GF-D8 (cell line): ENCODE measurements at regions not wholly inside any gene's neighbourhood (a gene's known extent, or its start where the extent isn't known, plus 50 kb on each side); places are given as distances from the start of the nearest gene placed in this dataset.

Source experiments
- DNase-seq: peaks from one replicate; lab custom pipeline; 2025; lab: John Stamatoyannopoulos, UW

DNA sequence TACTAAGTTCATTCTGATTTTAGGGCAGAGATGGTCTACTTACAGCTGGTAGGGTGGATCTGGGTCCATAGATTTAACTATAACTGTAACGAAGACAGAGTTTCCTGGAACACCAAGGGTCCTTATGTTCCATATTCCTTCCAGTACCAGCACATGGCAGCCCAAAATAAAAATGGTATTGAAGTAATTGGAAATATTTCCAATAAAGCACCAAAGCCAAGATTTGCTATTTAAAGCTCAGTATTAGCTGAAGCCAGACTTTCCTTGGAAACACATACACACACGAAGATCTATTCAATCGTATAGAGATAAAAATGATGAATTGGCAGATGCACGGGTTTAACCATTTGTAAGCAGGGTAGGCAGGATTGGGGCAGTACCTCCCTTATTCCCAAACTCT is 289.1 kb upstream of the SORCS1 start:
- DNase-seq, result no peak

DNA sequence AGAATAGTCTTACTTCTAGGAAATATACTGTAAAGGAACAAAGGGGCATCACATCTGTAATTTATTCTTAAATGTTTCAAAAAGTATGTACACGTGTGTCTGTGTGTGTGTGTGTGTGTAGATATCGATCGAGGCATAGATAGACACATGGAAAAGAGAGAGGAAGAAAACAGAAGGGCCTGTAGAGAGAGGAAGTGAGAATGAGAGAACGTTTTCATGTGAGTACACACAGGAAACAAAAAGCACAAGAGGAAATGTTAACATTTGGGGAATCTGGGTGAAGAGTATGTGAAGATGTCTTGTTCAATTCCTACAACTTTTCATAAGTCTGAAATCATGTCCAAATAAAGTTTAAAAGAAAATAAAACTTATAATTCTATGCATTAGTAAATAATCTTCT is 286.5 kb upstream of the SORCS1 start:
- DNase-seq, result no peak

DNA sequence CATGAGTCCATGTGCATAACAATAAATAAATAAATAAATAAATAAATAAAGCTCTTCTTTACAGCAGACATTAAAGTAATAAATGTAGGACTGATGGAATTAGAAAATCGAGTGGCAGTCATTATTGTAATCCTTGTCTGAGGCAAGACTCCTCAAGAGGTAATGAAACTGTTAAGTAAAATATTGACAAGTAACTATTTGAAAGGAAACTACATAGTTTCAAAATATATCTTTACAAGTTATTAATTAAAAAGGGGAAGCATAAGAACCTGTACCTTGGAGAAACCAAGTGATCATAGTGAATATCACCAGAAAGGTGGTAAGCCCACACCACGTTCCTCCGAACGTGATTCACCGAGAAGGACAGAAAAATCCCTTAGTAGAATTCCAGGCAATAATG is 285.6 kb upstream of the SORCS1 start:
- no peak for DNase-seq

DNA sequence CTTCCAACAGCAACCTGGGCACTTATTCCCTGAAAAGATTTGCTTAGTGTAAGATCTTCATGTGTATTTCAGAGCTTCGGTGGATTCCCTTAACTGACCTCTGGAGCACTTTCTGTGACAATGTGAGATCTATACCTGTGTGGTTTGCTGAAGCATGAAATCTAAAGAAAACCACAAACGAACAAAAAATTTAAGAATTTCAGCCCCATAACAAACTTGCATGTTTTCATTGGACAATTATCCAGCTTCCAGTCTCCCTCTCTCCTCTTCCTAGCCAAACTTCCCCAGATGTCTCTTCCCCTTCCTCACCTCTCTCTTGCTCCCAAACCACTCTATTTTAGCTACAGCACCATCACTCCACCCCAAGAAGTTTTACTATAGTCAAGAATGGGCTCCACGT is 279.9 kb upstream of the SORCS1 start:
- DNase-seq, result no peak

DNA sequence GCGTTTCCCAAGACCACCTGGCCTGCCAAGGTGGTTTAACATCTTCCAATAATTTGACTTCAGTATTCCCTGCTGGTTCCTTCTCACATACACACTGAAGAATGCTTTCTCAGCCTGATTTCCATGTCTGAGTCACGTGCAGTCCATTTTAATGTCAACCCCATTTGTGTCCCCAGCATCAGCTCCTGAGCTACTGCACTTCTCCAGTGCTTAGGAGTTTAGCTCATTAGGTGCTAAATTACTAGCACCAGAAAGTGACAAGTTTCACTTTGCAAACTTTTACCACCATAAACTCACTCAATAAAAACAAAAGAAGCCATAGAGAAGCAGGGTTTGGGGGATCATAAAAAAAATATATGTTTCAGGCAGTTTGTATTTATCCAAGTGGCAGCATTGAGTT is 279.3 kb upstream of the SORCS1 start:
- no peak for DNase-seq

DNA sequence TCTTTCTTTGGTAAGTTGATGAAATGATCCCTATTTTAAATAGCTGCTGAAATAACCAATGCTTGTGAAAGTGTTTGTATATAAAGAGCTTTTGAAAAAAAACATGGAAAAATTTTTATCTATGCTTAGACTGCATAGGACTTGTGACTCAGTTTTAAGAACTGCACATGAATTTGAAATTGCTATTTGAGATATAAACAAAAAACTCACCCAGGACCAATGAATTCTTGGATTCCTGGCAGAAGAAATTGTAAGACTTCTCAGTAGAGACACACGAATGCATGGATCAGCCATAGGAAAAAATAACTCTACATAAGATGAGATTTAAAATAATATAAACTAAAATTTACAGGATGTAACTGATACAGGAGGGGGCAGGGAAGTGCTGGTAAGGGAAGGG is 278.8 kb upstream of the SORCS1 start:
- no peak for DNase-seq

DNA sequence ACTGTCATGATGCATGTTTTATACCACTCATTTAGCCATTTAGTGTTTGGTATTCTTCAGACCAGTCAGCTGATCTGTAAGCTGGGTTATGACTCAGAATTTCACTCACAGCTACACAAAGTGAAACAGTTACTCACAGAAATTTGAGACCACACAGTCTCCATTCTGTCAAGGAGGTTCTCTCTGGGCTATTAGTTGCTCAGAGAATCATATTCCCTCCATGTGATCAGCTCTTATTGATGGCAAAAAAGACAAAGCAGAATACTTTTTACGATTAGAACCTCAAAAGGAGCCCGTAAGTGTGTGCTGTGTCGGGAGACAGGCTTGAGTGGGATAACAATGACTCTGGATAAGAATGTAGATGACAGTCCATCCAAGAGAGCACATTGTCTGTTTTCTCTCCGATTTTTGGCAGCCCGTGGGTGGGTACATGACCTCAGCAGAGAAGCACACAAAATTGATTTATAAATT is 277.6 kb upstream of the SORCS1 start:
- no peak for DNase-seq

DNA sequence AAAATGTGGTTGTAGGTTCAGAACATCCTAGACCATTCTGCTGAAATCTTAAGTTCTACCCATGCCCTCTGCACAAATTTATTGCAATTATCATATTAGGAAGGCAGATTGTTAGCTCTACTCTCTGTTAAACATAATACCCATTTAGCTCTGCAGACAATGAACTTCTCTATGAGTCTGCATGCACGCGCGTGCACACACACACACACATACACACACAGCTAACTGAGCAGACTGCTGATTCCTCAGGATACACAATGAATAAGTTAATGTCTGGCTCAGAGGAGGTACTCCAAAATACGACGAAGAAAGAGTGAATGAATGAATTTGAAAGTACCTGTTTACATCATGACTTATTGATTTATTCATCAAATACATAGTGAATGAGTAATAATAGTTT is 276.2 kb upstream of the SORCS1 start:
- no peak for DNase-seq

DNA sequence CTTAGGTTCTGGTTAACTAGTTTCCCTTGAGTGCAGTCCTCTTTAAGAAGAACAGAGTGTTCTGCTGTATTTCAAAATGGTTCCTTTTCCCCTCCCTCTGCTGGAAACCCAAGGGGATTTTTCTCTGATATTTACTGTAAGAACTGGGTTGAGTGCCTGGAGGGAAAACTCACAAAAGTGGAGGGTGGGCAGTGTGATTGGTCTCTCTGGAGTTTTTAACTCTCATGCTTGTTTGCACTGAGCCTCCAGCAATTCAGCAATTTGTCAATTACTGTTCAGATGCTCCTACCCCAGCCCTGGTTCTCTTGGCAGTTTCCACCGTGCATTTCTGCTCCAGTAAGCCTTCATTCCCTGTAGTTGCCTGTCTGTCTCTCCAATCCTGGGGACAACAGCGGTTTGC is 273.4 kb upstream of the SORCS1 start:
- DNase-seq, result no peak

DNA sequence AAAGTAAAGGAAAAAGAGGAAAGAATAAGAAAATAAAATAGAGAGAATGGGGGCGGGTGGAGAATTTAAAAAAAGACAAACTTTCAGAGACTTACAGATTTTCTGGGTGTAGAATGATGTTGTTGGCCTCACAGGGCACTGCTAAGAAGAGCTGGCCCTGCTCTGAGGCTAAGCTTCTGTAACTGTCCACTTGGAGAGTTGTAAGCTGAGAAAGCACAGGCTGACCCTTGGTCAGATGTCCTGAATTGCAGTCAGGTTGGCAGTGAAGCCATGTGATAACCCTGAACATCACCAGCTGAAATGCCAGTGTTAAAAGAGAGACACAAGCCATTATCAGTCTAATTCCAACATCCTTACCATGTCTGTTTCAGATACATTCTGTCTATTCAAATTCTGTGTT is 272.1 kb upstream of the SORCS1 start:
- no peak for DNase-seq

DNA sequence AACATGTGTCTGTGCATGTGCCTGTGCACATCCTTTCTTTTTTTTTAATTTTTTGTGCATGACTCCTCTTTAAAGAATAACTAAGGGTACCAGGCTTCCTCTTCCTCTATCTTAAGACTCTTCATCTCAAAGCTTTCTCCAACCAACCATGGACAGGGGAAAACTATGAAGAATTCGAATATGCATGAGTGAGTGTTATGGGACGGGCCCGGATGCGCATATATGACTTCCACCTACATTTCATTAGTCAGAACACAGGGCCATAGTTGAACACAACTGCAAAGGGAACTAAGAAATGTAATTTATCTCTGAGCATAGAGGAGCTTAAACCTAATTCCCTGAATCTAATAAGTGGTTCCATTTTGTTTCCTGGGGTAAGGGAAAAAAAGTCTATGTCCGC is 270.3 kb upstream of the SORCS1 start:
- no peak for DNase-seq

DNA sequence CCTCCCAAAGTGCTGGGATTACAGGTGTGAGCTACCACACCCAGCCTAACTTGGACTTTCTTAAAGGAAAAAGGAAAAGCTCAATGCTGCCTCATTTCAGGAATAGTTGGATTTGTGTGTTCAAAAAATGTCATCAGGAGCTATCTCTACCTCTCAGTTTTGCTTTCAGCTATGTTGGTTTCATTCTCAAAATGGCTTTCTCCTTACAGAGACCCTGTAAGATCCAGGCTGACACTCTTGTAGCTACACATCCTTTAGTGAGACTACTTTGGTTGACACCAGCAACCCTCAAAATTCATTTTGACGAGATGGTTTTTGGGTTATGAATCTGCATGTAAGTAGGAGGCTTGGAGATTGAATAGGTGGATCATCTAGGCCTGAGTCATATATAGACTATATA is 269.7 kb upstream of the SORCS1 start:
- no peak for DNase-seq

DNA sequence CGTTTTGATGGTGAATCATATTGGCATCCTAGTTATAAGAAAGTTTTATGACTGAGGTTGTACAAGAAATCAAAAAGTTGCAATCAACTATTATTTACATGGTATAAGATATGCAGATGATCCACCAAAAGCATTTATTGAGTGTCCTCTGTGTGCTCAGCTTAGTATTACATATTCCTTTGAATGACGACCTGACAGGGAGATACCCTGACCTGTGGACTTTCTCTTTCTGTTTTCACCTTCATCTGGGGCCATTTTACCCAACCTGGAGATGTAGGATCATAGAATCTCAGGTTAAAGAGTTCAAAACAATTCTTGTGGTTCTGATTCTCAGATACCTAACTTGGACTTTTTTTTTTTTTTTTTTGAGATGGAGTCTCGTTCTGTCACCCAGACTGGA is 269.1 kb upstream of the SORCS1 start:
- no peak for DNase-seq

DNA sequence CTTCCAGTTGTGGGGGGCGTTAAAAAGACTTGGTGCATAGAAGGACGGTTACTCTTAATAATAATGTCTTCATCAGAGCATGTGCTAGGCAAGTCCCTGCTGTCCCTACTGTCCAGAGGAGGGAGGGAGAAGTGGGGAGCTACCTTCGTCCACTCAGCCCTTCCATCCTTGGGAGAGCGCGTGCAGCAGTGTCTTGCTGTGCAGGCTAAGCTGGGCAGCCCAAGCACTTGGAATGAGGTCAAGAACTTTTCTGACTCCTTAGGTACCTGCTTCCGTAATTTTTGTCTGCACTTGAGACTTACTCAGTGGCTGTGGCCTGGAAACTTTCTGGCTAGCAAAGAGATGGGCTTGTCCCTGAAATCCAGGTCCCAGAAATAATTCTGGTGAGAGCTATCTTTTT is 265.9 kb upstream of the SORCS1 start:
- no peak for DNase-seq

DNA sequence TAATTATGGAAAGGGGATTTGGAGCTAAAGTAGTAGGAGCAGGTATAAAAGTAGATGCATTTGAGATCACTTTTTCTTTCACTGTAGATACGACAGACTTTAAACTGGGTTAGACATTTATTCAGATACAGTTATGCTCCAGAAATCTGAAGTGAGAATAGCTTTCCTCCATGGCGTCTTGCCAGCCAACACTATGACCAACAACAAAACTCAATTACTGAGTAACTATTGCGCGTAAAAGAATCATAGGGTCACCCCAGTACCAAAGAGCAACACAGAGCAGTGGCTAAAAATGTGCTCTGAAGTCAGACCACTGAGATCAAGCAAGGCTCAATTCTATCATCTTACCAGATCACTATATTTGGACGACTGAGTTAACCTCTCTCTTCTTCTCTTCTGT is 262.5 kb upstream of the SORCS1 start:
- no peak for DNase-seq

DNA sequence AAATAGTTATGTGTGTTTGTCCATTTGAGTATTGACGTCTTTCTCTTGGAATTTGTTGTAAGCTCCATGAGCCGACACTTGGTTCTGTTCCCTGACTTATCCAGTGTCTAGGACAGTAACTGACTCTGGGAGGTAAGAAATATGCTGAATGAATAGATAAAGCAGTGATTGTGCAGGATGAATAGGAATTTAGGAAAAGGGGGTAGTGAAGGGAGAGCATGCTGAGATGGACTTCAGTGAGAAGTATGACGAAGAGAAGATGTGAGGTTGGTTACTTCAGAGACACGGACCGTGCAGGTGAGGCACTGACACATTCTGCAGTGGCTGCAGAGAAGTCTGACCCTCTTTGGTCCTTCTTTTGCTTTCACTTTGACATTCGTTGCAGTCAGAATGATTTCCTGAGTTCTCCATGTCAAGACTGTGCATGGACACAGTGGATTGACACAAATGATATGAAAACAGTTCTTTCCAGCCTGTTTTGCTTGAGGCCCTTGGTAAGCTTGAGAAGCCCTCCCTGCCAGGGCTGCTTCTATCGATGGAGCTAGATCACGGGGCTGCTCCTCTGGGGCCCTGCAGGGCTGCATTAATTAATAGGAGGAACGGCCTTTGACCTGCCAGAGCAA is 261.5 kb upstream of the SORCS1 start:
- no peak for DNase-seq

DNA sequence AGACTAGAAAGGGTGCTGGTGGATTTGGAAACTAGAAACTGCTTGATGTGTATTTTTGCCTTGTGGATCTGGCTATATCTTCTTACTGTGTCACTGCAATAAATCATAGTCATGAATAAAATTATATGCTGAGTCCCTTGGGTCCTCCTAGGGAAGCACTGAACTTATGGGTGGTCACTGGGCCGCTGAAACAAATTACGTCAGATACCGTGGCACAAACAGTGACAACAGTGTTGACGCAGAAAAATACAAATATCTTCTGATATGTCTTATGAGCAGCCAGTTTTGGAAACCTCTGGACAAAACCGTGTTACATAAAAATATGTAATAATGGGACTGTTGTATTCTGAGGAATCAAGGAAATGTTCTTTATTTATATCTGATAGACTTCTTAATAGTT is 260.1 kb upstream of the SORCS1 start:
- no peak for DNase-seq

DNA sequence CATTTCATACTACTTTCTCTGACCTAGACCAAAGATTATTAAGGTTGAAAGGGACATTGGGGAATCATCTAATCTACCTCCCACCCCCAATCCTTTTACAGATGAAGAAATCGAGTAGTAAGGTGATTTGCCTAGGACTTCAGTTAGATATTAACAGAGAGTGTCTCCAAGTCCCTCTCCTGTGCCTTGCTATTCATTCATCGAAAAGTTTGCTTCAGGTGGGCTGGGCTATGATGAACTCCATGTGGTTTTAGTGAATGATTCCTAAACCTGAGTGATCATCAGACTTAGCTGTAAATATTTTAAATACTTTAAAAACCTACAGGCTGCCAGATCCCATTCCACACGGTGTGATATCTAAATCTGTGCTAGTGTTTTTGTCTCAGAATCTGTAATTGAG is 259.4 kb upstream of the SORCS1 start:
- no peak for DNase-seq

DNA sequence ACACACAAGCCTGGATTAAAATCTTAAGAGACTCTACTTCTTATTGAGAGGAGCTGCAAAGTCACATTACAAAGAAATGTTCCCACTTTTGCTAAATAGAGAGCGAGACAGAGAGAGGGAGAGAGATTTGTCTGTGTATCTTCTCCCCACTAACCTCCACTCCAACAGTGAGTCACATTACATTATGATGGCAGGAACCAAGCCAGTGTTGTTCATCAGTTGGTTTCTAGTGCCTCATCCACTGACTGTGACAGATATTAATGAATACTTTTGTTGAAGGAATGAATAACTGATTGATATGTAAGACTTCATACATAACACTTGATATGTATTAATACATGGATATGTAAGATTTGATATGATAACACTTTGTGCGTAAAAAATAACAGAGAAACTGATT is 258.2 kb upstream of the SORCS1 start:
- DNase-seq, result no peak

DNA sequence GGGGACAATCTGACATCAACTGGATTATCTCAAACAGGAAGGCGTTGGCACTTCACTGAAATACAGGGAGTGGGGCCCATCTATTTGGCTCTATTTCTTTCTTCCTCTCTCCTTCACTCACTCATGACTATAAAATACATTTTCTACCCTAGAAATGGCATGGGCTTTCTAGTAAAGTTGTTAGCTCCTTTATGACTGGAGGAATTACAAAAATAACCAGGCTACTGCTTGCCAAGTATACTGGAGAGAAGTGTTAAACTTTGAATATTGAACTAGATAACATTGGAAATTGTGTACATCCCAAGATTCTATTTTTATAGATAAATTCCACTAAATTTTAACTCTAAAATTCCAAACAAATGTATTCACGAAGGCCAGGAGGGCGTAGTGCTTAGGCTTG is 255.7 kb upstream of the SORCS1 start:
- no peak for DNase-seq

DNA sequence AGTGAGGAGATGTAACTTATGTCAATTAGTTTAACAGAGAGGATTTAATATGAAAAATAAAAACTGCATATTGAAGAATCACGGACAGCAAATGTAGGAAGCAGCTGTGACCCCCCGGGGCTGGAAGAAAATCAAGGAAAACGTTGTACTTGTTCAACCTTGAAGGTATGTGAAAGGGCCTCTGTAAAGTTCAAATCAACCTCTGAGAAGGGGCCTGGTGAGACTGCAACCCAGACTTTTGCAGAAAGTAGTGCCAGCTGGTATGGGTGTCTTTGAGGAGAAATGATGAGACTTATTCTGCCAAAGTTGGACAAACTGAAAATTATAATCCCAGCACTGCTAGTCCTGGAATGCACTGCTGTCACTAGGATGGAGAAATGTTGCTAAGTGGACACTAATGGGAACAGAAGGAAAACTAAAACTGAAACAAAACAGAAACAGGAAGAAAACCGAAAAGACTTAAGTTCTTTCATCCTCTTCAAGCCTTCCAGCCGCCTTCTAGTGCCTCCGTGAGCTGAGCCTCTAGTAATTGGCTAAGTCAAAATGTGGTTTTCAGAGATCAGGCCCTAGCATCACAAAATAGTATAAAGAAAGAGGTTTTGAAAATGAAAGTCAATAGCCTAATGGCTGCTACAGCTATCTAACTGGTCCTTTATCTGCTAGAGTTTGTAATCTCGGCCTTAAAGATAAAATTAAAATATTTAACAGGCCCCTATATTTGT is 253.7 kb upstream of the SORCS1 start:
- no peak for DNase-seq

DNA sequence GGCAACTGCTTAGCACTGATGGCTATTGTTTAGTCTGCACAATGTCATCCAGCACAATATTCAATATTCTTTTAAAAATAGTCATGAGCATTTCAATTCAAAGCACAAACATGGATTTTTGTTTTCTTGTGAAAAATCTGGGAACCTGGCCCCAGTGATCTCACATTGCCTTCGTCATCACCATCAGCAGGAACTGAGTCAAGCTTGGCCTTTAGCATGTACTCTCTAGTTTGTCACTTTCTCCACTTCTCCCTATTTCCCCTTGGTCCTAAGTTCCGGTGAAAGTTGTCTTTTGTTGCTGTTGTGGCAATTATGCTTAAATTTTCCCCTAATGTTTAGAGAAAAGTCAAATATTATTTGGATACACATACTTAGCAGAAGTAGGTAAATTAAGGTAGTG is 252.9 kb upstream of the SORCS1 start:
- DNase-seq, result no peak

DNA sequence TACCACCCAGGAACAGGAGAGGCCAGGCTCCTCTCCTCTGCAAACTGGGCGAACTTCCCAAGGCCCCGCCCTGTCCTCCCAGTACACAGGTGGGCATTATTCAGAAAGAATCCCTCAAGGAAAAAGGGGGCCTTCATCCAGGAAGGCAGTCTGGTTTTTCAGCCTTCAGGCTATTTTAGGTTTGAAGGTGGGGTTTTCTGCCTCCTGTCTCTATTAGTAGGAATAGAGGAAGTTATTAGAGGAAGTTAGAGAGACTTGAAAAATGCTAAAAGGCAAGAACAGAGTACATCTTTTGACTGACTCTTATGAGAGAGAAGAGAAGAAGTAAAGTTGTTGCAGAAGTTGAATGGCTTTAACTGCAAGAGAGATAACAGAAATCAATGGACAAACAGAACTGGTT is 250.9 kb upstream of the SORCS1 start:
- no peak for DNase-seq

DNA sequence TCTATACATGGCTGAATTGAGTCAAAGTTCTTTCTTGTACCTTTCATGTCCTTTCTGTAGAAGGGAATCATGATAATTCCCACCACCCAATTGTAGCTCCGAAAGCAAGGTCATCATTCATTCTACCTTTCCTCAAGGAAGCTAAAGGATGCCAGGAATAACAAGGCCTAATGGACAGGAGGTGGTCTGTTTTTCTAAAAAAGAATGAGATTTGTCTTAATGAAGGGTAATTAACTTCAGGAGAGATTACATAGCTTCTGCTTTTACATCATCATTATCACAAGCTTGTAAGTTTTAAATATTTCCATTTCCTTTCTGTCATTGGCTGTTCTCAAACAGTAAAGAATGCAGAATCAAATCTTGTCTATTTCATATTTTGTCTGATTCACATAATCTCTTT is 249.5 kb upstream of the SORCS1 start:
- no peak for DNase-seq
